Activated naive CD4-positive, alpha-beta T cell treated with anti-CD3 and anti-CD28 coated beads for 36 hours (primary cell): ENCODE measurements at regions not wholly inside any gene's neighbourhood (a gene's known extent, or its start where the extent isn't known, plus 50 kb on each side); places are given as distances from the start of the nearest gene placed in this dataset.

Experiments
- CTCF ChIA-PET: fragments of 350-600 bp; sonication (Branson Sonifier 250); formaldehyde crosslinking; loops from one replicate; lab custom pipeline; 2021; ENCODE audit warnings: antibody characterized with exemption; lab: Charles Lee
- DNase-seq: peaks from one replicate; pipeline ENCODE4 v3.0.0-alpha.2; 2020
- H3K27ac Mint-ChIP-seq: one replicate; pipeline ENCODE4 v1.8.0; 2021; ENCODE audit warnings: mild to moderate bottlenecking, mixed read lengths
- H3K27me3 Mint-ChIP-seq: one replicate; pipeline ENCODE4 v1.8.0; 2021; ENCODE audit warnings: low read depth, mixed read lengths
- H3K36me3 Mint-ChIP-seq: one replicate; pipeline ENCODE4 v1.8.0; 2021; ENCODE audit warnings: low read depth, mixed read lengths
- H3K4me1 Mint-ChIP-seq: one replicate; pipeline ENCODE4 v1.8.0; 2021; ENCODE audit warnings: low read depth, mixed read lengths
- H3K4me3 Mint-ChIP-seq: one replicate; pipeline ENCODE4 v1.8.0; 2021; ENCODE audit warnings: mild to moderate bottlenecking, moderate library complexity, mixed read lengths
- H3K9me3 Mint-ChIP-seq: one replicate; pipeline ENCODE4 v1.8.0; 2021; ENCODE audit warnings: mixed read lengths
- intact Hi-C: fragments of 100-400 bp; cut with micrococcal nuclease; formaldehyde crosslinking; loops from one replicate; pipeline ENCODE4 v1.15.1; 2023

DNA sequence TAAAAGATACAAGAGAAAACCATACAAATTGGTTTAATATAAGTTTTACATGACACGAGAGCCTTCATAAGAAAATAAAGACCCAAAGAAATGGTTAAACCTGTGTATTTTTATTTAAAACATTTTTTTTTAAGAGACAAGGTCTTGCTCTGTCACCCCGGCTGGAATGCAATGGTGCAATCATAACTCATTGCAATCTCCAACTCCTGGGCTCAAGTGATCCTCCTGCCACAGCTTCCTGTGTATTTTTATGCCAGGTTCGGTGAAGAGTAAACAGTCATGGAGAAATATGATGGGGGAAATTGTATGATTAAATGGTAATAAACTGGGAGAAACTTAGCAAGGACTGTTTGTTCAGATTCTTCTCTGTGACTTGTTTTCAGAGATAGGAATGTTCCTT lies 441.0 kb downstream of the TUSC7 start:
- no peaks in the 10 kb centered on the region for H3K36me3 Mint-ChIP-seq
- H3K9me3 Mint-ChIP-seq = no peaks in the 10 kb centered on the region
- intact Hi-C loops = no loop called here
- DNase-seq = no peak
- no peaks in the 10 kb centered on the region for H3K4me1 Mint-ChIP-seq
- CTCF ChIA-PET = no interaction called here
- no peaks in the 10 kb centered on the region for H3K27me3 Mint-ChIP-seq
- no peak overlapping the region for H3K27ac Mint-ChIP-seq
- no peak overlapping the region for H3K4me3 Mint-ChIP-seq

DNA sequence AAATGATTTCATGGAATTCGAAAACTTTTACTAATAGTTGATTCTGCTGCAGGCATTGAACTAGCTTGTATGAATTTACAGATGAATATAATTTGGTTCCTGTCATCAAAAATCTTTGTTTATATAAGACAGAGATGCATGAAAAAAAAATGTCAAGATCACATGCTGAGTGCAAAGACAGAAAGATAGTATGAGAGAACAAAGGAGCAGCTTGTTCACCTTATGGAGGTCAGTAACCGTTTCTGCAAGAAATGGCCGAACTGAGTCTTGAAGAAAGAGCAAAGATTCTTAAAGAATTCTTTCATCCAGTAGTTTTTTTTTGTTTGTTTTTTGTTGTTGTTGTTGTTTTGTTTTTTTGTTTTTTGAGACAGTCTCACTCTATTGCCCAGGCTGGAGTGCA lies 450.6 kb downstream of the TUSC7 start:
- H3K27me3 Mint-ChIP-seq = no peaks in the 10 kb centered on the region
- H3K4me1 Mint-ChIP-seq = no peaks in the 10 kb centered on the region
- no peak for DNase-seq
- H3K4me3 Mint-ChIP-seq = no peak overlapping the region
- H3K9me3 Mint-ChIP-seq = peaks cover 1% of the 10 kb centered on the region
- intact Hi-C loops = no loop called here
- no peak overlapping the region for H3K27ac Mint-ChIP-seq
- H3K36me3 Mint-ChIP-seq = no peaks in the 10 kb centered on the region
- CTCF ChIA-PET = no interaction called here

DNA sequence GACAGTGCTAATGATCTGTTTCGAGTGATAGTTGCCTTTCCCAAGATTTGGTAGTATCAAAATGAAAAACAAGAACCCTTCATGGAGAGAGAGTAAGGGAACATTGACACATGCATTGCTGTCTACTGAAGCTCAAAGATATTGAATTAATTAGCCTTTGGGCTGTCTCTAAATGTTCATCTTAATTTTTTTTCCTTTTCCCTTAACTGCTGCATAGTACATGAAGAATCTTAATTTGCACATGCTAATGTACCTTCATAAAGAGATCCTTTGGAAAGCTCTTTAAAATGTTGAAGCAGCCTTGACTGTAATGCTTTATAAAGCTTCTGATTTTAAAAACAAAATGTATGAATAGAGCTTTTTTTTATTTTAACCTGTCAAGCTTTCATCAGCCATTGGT lies 452.2 kb downstream of the TUSC7 start:
- no peak for DNase-seq
- no peak overlapping the region for H3K27ac Mint-ChIP-seq

DNA sequence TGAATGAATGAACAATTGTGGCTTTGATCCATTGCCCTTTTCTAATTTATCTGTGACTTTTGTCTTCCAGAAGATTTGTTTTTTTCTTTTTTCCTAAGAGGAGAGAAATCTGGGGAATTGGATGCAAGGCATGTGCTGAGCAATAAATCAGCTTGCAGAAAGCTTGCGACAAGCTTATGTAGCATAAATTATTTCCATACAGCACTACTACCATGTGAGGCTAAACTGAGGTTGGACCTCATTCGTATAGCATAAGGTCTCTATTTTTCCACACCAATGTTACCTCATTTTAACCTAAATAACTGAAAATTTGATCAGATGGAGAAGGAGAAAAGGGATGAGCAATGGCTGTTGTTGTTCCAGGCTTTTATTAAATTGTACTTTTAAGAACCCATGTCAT lies 455.6 kb downstream of the TUSC7 start:
- Mint-ChIP-seq H3K27ac (no peak overlapping the region), H3K9me3 (peaks cover 9% of the 10 kb centered on the region), H3K27me3 (no peaks in the 10 kb centered on the region), H3K36me3 (no peaks in the 10 kb centered on the region), H3K4me3 (no peak overlapping the region), H3K4me1 (no peaks in the 10 kb centered on the region)
- CTCF ChIA-PET = no interaction called here
- intact Hi-C loops = no loop called here
- DNase-seq = no peak

More for the DNA sequence above, 452.2 kb downstream of the TUSC7 start:
- H3K4me1 Mint-ChIP-seq = no peaks in the 10 kb centered on the region
- intact Hi-C loops = no loop called here
- peaks cover 2% of the 10 kb centered on the region for H3K9me3 Mint-ChIP-seq
- H3K36me3 Mint-ChIP-seq = no peaks in the 10 kb centered on the region
- H3K27me3 Mint-ChIP-seq = no peaks in the 10 kb centered on the region
- H3K4me3 Mint-ChIP-seq = no peak overlapping the region
- CTCF ChIA-PET = interaction anchor here (0.7 kb wide), 1 partner anchor 448 kb away, joined by 3 read pairs; no protein-coding TSS in a partner anchor

DNA sequence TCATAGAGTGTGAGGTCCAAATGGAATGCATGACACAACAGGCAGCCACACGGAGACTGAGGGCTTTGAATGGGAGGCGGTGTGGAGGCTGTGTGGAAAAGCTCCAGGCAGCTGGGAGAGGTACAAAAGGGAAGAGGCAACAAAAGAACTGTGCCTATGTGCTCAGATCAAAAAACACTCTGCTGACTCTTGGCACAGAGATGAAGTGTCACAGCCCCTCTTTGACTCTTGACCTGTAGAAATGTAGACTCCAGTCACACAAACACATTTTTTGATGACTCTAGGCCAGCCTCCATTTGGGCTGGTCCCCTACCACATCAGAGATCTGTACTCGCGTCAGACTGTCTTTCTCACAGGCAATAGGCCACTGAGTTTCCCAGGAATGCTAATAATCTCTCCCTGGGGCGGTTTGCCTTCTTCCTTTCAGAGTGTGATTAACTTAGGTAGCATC lies 456.0 kb downstream of the TUSC7 start:
- H3K4me3 Mint-ChIP-seq = no peak overlapping the region
- H3K27ac Mint-ChIP-seq = no peak overlapping the region
- intact Hi-C loops = no loop called here
- H3K9me3 Mint-ChIP-seq = peaks cover 9% of the 10 kb centered on the region
- H3K27me3 Mint-ChIP-seq = no peaks in the 10 kb centered on the region
- H3K4me1 Mint-ChIP-seq = no peaks in the 10 kb centered on the region
- no peak for DNase-seq
- CTCF ChIA-PET = no interaction called here
- H3K36me3 Mint-ChIP-seq = no peaks in the 10 kb centered on the region

- Mint-ChIP-seq H3K4me3 (no peak overlapping the region), H3K36me3 (no peaks in the 10 kb centered on the region), H3K27ac (no peak overlapping the region), H3K27me3 (no peaks in the 10 kb centered on the region), H3K4me1 (no peaks in the 10 kb centered on the region), H3K9me3 (peaks cover 9% of the 10 kb centered on the region)
- CTCF ChIA-PET = no interaction called here
- intact Hi-C loops = no loop called here
- no peak for DNase-seq
Observed at GRCh38 chr3:117168896-117169295, 459.3 kb downstream of the TUSC7 start.

DNA sequence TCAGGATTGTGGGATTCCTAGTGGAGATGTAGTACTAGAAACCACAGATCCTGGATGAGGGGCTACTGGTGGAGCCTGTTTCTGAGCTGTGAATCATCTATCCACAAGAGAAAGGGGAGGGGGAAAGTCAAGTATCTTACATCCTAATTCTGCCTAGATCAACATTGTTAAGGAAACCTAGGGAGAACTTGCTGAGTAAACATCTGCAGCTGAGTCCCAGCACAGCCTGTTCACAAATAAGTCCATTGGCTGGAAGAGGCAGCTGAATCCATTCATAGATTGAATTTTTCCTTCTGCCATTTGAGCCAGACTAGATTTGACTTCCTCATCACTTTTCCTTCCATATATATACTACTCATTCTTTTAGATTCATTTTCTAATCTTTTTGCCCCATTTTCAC lies 460.5 kb downstream of the TUSC7 start:
- intact Hi-C loops = no loop called here
- H3K27me3 Mint-ChIP-seq = no peaks in the 10 kb centered on the region
- no peaks in the 10 kb centered on the region for H3K36me3 Mint-ChIP-seq
- H3K27ac Mint-ChIP-seq = no peak overlapping the region
- DNase-seq = no peak
- peaks cover 9% of the 10 kb centered on the region for H3K9me3 Mint-ChIP-seq
- H3K4me3 Mint-ChIP-seq = no peak overlapping the region
- no peaks in the 10 kb centered on the region for H3K4me1 Mint-ChIP-seq
- CTCF ChIA-PET = no interaction called here

DNA sequence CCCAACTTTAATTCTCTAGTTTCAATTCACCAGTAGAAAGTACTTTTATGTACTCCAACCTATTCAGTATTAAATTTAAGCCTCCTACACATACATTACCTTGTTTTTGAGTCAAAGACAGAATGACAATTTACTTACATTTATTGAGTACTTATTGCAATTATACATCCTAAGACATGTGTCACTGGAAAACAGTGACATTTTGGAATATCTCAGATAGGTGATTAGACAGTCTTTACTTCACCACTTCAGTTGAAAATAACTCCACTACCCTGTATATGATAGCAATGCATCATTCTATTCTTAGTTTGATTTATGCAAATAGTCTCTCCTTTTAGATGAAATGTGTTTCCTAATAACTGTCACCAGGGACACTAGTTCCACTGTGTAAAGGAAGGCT lies 461.5 kb downstream of the TUSC7 start:
- Mint-ChIP-seq H3K4me1 (no peaks in the 10 kb centered on the region), H3K36me3 (no peaks in the 10 kb centered on the region), H3K27me3 (no peaks in the 10 kb centered on the region), H3K4me3 (no peak overlapping the region), H3K27ac (no peak overlapping the region), H3K9me3 (peaks cover 9% of the 10 kb centered on the region)
- CTCF ChIA-PET = no interaction called here
- DNase-seq = no peak
- intact Hi-C loops = no loop called here

DNA sequence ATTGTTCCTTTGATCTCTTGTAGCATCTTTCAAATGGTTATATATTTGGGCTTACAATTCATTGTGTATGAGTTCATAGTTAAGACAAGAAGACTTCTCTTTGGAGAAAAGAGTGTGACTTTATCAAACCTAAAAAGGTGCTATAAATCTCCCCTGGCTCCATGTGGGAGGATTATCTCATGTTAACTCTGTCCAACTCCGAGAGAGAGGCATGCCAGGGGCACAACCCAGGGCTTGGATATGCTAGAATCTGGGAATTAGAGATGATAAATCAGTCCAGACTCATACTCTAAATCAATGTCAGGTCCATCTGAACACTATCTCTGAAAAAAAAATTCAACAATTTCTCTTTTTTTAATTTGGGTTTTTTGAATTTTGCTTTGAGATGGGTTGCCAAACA lies 462.8 kb downstream of the TUSC7 start:
- intact Hi-C loops = no loop called here
- Mint-ChIP-seq H3K27ac (no peak overlapping the region), H3K36me3 (no peaks in the 10 kb centered on the region), H3K4me1 (no peaks in the 10 kb centered on the region), H3K4me3 (no peak overlapping the region), H3K27me3 (no peaks in the 10 kb centered on the region), H3K9me3 (peaks cover 2% of the 10 kb centered on the region)
- CTCF ChIA-PET = no interaction called here
- no peak for DNase-seq

DNA sequence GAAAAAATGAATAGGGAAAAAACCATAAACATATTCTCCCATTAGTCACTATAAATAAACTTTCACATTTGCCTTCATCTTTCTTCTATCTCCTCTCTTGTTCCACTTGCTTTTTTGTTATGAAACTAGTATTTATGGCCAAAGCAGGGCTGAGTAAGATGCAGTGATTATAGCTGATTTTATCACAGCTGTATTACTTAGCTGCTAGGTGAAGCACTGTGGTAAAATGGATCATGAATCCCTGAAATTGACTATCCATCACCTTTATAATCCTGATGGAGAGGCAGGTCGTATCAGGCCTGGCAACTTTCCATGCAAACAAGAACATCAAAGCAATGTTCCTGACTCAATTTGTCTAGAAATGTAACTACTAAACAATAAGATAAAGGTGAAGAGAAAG lies 471.6 kb downstream of the TUSC7 start:
- Mint-ChIP-seq H3K36me3 (no peaks in the 10 kb centered on the region), H3K27ac (no peak overlapping the region), H3K4me1 (no peaks in the 10 kb centered on the region), H3K27me3 (no peaks in the 10 kb centered on the region), H3K9me3 (peaks cover 6% of the 10 kb centered on the region), H3K4me3 (no peak overlapping the region)
- no peak for DNase-seq
- intact Hi-C loops = no loop called here
- CTCF ChIA-PET = no interaction called here

DNA sequence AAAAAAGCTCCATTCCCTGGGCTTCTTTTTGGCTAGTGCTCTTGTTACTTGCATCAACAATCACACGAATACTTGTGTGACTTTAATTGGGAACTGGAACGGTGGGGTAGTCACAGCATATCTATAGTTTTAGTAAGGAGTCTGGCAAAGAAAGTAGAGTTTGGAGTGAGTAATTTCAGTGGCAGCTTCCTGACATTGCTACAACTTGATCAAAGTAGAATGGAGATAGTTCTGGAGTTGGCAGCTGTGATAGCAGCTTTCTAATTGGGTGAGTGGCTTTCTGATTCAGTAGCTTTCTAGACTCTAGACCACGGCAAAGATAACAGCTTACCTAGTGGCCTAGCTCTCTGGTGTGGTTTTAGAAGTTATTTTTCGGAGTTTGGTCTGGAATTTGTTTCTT lies 475.0 kb downstream of the TUSC7 start:
- H3K27me3 Mint-ChIP-seq = no peaks in the 10 kb centered on the region
- no peak overlapping the region for H3K27ac Mint-ChIP-seq
- peaks cover 3% of the 10 kb centered on the region for H3K9me3 Mint-ChIP-seq
- CTCF ChIA-PET = no interaction called here
- no peak overlapping the region for H3K4me3 Mint-ChIP-seq
- no peaks in the 10 kb centered on the region for H3K36me3 Mint-ChIP-seq
- intact Hi-C loops = no loop called here
- DNase-seq = no peak
- H3K4me1 Mint-ChIP-seq = no peaks in the 10 kb centered on the region

DNA sequence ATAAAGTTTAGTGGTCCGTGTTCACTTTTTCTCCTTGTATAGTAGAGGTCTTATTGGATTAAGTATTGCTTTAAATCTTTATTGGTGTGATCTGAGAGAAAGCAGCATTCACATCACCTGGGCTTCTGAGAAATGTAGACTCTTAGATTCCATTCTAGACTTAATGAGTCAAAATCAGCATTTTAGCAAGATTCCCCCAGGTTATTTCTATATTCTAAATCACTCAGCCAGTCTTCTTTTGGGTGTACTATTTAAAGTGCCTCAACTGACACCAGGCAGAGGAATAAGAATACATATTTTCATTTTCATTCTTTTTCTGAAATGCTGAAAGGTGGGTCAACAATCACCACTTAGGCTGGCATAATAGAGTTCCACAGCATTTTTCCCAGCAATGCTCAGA lies 481.7 kb downstream of the TUSC7 start:
- Mint-ChIP-seq H3K9me3 (no peaks in the 10 kb centered on the region), H3K4me1 (no peaks in the 10 kb centered on the region), H3K4me3 (no peak overlapping the region), H3K27ac (no peak overlapping the region), H3K36me3 (no peaks in the 10 kb centered on the region), H3K27me3 (no peaks in the 10 kb centered on the region)
- CTCF ChIA-PET = no interaction called here
- DNase-seq = no peak
- intact Hi-C loops = no loop called here

- intact Hi-C loops = no loop called here
- DNase-seq = no peak
Observed at GRCh38 chr3:117192888-117193287, 483.3 kb downstream of the TUSC7 start.

GRCh38 chr3:117193390-117193789 lies 483.8 kb downstream of the TUSC7 start:
- Mint-ChIP-seq H3K36me3 (no peaks in the 10 kb centered on the region), H3K27ac (no peak overlapping the region), H3K27me3 (no peaks in the 10 kb centered on the region), H3K4me1 (no peaks in the 10 kb centered on the region), H3K4me3 (no peak overlapping the region), H3K9me3 (no peaks in the 10 kb centered on the region)
- DNase-seq = no peak
- CTCF ChIA-PET = interaction anchor here (0.6 kb wide), 2 partner anchors 125 to 148 kb away, joined by 4 to 5 read pairs; no protein-coding TSS in a partner anchor
- intact Hi-C loops = no loop called here

More at GRCh38 chr3:117192888-117193287, 483.3 kb downstream of the TUSC7 start:
- CTCF ChIA-PET = no interaction called here
- Mint-ChIP-seq H3K36me3 (no peaks in the 10 kb centered on the region), H3K4me3 (no peak overlapping the region), H3K4me1 (no peaks in the 10 kb centered on the region), H3K9me3 (no peaks in the 10 kb centered on the region), H3K27me3 (no peaks in the 10 kb centered on the region), H3K27ac (no peak overlapping the region)
